BE2C (cell line): ENCODE measurements at regions not wholly inside any gene's neighbourhood (a gene's known extent, or its start where the extent isn't known, plus 50 kb on each side); places are given as distances from the start of the nearest gene placed in this dataset.

Source experiments
- DNase-seq: peaks from one replicate; pipeline ENCODE4 v3.0.0-alpha.2; 2020
- H3K27me3 ChIP-seq: fragments of 250-450 bp; sonication (Bioruptor Pico); 2 replicates; pipeline ENCODE4 v1.5.1; 2020; ENCODE audit warnings: mild to moderate bottlenecking
- H3K36me3 ChIP-seq: fragments of 250-450 bp; sonication (Bioruptor Pico); 2 replicates; pipeline ENCODE4 v1.5.1; 2020; ENCODE audit warnings: mild to moderate bottlenecking
- H3K4me1 ChIP-seq: fragments of 250-450 bp; sonication (Bioruptor Pico); 2 replicates; pipeline ENCODE4 v1.5.1; 2020
- H3K4me3 ChIP-seq: 2 replicates; pipeline ENCODE4 v1.5.1; 2011; ENCODE audit warnings: low read depth, low read length
- H3K9me3 ChIP-seq: fragments of 250-450 bp; sonication (Bioruptor Pico); 2 replicates; pipeline ENCODE4 v1.5.1; 2020
- CTCF ChIP-seq: IDR thresholded peaks from 2 replicates; pipeline ENCODE4 v1.5.1; 2012; ENCODE audit warnings: mild to moderate bottlenecking, low read depth, low read length

DNA sequence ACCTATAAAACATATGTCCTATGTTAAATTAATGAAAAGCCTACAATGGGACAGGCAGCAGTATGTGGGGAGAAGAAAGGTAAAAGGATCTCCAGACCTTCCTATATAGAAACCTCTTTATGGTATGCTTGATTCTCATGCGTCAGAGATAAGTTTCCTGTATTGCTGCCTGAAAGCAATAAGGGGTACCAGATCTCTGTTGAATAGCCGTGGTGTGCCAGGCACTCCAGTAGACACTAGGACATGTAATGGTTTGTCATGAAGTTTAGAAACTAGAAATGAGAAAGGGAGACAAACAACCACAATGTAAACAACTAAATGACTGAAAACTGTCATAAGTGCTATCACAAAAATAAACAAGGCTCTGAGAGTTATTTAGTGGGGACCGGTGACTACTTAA is 168.1 kb downstream of the EFHB start:
- H3K36me3 ChIP-seq, result no peaks in the 10 kb centered on the region
- H3K4me1 ChIP-seq, result no peaks in the 10 kb centered on the region
- H3K9me3 ChIP-seq, result no peaks in the 10 kb centered on the region
- no peak for DNase-seq
- no peak for TF ChIP-seq CTCF
- no peaks in the 10 kb centered on the region for H3K27me3 ChIP-seq
- no peak overlapping the region for H3K4me3 ChIP-seq

DNA sequence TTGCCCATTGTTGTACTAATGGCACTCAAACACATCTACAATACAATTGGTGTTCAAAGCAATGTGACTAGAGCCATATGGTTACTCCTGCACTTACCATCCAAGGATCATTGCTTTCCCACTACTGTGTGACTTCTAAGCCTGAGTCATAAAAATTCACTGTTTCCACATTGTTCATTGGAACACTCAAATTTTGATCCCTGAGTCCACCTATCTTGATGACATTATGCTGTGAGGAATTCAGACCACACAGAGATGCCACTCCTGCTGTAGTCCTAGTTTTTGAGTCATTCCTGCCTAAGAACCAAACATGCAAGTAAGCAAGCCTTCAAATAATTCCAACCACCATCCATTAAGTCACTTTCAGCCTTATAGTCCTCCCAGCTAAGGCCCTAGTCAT is 176.2 kb downstream of the EFHB start:
- no peak for DNase-seq
- Histone ChIP-seq H3K4me3 (no peak overlapping the region), H3K4me1 (no peaks in the 10 kb centered on the region), H3K9me3 (no peaks in the 10 kb centered on the region), H3K36me3 (no peaks in the 10 kb centered on the region), H3K27me3 (no peaks in the 10 kb centered on the region)
- TF ChIP-seq CTCF, result no peak

- H3K4me1 ChIP-seq, result no peaks in the 10 kb centered on the region
- TF ChIP-seq CTCF, result no peak
- DNase-seq, result no peak
- H3K36me3 ChIP-seq, result no peaks in the 10 kb centered on the region
- H3K9me3 ChIP-seq, result no peaks in the 10 kb centered on the region
- H3K4me3 ChIP-seq, result no peak overlapping the region
- H3K27me3 ChIP-seq, result no peaks in the 10 kb centered on the region
Observed at GRCh38 chr3:19749448-19750017, 184.5 kb downstream of the EFHB start.

DNA sequence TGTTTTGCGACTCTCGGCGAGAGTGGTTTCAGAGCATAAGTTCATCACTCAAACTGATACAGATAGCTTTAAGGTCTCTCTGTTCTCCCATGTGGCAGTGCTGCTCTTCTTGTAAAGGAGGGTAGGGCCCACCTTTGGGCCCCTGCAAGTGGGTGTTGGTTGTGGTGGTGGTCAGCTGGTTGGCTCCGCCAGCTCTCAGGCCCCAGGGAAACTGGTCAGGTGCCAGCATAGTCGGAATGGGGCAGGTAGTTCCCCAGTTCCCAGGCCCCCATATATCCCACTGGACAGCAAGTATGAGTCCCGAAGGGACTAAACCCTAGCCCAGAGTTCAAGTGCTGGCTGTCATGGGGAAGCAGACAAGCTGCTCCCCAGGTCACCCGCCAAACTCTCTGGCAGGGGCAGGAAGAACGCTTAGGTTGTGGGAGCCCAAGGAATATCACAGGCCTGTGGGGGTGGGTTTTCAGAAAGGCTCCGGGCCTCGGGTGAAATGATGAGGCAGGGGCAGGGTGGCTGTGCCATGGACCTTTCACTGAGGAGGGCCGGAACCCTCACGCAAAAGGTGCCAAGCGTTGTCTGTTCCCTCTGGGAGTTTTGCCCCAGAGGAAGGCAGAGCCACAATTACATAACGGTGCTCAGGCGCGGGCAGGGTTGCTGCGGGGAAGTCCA is 185.1 kb downstream of the EFHB start:
- TF ChIP-seq CTCF, result no peak
- DNase-seq, result no peak
- Histone ChIP-seq H3K4me1 (no peaks in the 10 kb centered on the region), H3K4me3 (no peak overlapping the region), H3K27me3 (no peaks in the 10 kb centered on the region), H3K9me3 (no peaks in the 10 kb centered on the region), H3K36me3 (no peaks in the 10 kb centered on the region)

DNA sequence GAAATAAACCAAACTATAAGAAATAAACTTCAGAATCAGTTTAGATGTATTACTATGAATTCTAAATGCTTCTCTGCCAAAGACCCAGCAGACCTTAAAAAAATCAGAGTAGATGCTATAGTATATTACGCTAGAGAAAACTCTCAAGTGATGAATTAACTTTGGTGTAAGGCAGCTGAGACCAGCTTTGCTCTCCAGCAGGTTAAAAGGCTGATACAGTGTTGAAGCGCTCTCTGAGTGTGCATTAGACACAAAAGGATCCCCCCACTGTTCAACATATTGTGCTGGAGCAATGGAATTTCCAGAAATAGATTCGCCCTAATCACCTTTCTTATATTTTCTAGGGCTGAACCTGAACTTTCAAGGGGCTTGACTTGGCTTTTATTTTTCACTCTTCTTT is 190.0 kb downstream of the EFHB start:
- DNase-seq, result no peak
- H3K9me3 ChIP-seq, result no peaks in the 10 kb centered on the region
- H3K27me3 ChIP-seq, result no peaks in the 10 kb centered on the region
- no peak overlapping the region for H3K4me3 ChIP-seq
- no peaks in the 10 kb centered on the region for H3K36me3 ChIP-seq
- no peak for TF ChIP-seq CTCF
- H3K4me1 ChIP-seq, result no peaks in the 10 kb centered on the region

DNA sequence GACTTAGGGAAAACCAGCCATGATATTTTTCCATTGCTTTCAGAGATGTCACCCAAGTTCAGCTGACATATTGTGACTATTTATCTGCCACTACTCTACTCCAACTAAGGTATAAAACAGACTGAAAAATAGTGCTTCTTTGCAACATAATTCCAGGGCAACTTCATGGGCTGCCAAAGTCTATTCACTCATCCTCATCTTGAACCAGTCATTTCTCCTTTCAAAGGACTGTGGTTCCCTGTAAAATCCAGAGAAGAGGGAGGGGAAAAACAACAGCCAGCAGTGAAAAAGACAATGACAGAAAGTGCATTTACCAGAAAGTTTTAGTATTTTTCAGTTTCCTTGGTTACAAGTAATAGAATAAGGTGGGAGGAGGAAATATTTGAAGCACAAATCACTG is 191.1 kb downstream of the EFHB start:
- DNase-seq, result no peak
- H3K36me3 ChIP-seq, result no peaks in the 10 kb centered on the region
- no peaks in the 10 kb centered on the region for H3K9me3 ChIP-seq
- no peak for TF ChIP-seq CTCF
- no peaks in the 10 kb centered on the region for H3K4me1 ChIP-seq
- no peak overlapping the region for H3K4me3 ChIP-seq
- H3K27me3 ChIP-seq, result no peaks in the 10 kb centered on the region
